ENCODE measurements at regions not wholly inside any gene's neighbourhood (a gene's known extent, or its start where the extent isn't known, plus 50 kb on each side); places are given as distances from the start of the nearest gene placed in this dataset.

GRCh38 chr4:184887947-184888346 lies 62.2 kb upstream of the ACSL1 start:
- intact Hi-C loops (cut with DNase I; ENCODE audit: low total_unique reads), result no loop called here
- no peak for DNase-seq
- no peaks in the 10 kb centered on the region for H3K36me3 ChIP-seq
- H3K9me3 ChIP-seq, result no peaks in the 10 kb centered on the region
- TF ChIP-seq CTCF (IDR thresholded peaks at IDR 0.05), result no peak
- H3K27ac ChIP-seq, result no peak overlapping the region
- H3K4me1 ChIP-seq, result no peaks in the 10 kb centered on the region
- H3K27me3 ChIP-seq, result no peaks in the 10 kb centered on the region
- no peak overlapping the region for H3K4me3 ChIP-seq

- TF ChIP-seq CTCF (IDR thresholded peaks at IDR 0.05), result no peak
- Histone ChIP-seq H3K36me3 (no peaks in the 10 kb centered on the region), H3K4me3 (no peak overlapping the region), H3K27ac (no peak overlapping the region), H3K9me3 (no peaks in the 10 kb centered on the region), H3K27me3 (no peaks in the 10 kb centered on the region), H3K4me1 (no peaks in the 10 kb centered on the region)
- intact Hi-C loops (cut with DNase I; ENCODE audit: low total_unique reads), result no loop called here
- DNase-seq, result no peak
These were observed 64.0 kb upstream of the ACSL1 start for GRCh38 chr4:184889666-184890335.

GRCh38 chr4:184890499-184890898 lies 64.7 kb upstream of the ACSL1 start:
- H3K4me1 ChIP-seq, result no peaks in the 10 kb centered on the region
- no peak for DNase-seq
- TF ChIP-seq CTCF (IDR thresholded peaks at IDR 0.05), result no peak
- no peak overlapping the region for H3K27ac ChIP-seq
- H3K27me3 ChIP-seq, result no peaks in the 10 kb centered on the region
- no peak overlapping the region for H3K4me3 ChIP-seq
- H3K36me3 ChIP-seq, result no peaks in the 10 kb centered on the region
- intact Hi-C loops (cut with DNase I; ENCODE audit: low total_unique reads), result no loop called here
- H3K9me3 ChIP-seq, result no peaks in the 10 kb centered on the region

- DNase-seq, result no peak
- Histone ChIP-seq H3K9me3 (no peaks in the 10 kb centered on the region), H3K27ac (no peak overlapping the region), H3K36me3 (no peaks in the 10 kb centered on the region), H3K4me3 (no peak overlapping the region), H3K4me1 (no peaks in the 10 kb centered on the region), H3K27me3 (no peaks in the 10 kb centered on the region)
- no peak for TF ChIP-seq CTCF (IDR thresholded peaks at IDR 0.05)
- intact Hi-C loops (cut with DNase I; ENCODE audit: low total_unique reads), result no loop called here
These were observed 66.1 kb upstream of the ACSL1 start for GRCh38 chr4:184891816-184892397.

- Histone ChIP-seq H3K27ac (no peak overlapping the region), H3K27me3 (no peaks in the 10 kb centered on the region), H3K9me3 (no peaks in the 10 kb centered on the region), H3K36me3 (no peaks in the 10 kb centered on the region), H3K4me1 (no peaks in the 10 kb centered on the region), H3K4me3 (no peak overlapping the region)
- no peak for DNase-seq
- intact Hi-C loops (cut with DNase I; ENCODE audit: low total_unique reads), result no loop called here
- no peak for TF ChIP-seq CTCF (IDR thresholded peaks at IDR 0.05)
These were observed 67.2 kb upstream of the ACSL1 start for GRCh38 chr4:184892999-184893398.
